SK-N-SH (cell line): ENCODE measurements at regions not wholly inside any gene's neighbourhood (a gene's known extent, or its start where the extent isn't known, plus 50 kb on each side); places are given as distances from the start of the nearest gene placed in this dataset.

Experiments
- CTCF ChIA-PET: fragments of 300-600, 350-600 bp; formaldehyde crosslinking; extraction: SDS; loops from one replicate; lab custom pipeline; 2021; lab: Yijun Ruan, JAX
- POLR2A ChIA-PET: fragments of 350-600 bp; sonication (Branson Sonifier 250); formaldehyde crosslinking; extraction: SDS; loops from one replicate; lab custom pipeline; 2020; ENCODE audit warnings: antibody characterized with exemption, inconsistent platforms; lab: Yijun Ruan, JAX
- DNase-seq: peaks from one replicate; pipeline ENCODE4 v3.0.0; 2012
- H2AFZ ChIP-seq: fragments of 200-600 bp; sonication (generic); 2 replicates; pipeline ENCODE4 v1.8.1; 2016; ENCODE audit warnings: antibody characterized with exemption, mild to moderate bottlenecking, low read depth
- H3F3A ChIP-seq: fragments of 200-600 bp; sonication (generic); replicated peaks from 2 replicates; pipeline ENCODE3; 2016; ENCODE audit warnings: antibody characterized with exemption, mild to moderate bottlenecking; ENCODE audit not compliant: insufficient read depth
- H3K27ac ChIP-seq, 2 experiments: fragments of 200-500 bp in 1 of 2; fragments of 200-600 bp in 1 of 2; sonication (Bioruptor generic) in 1 of 2; sonication (generic), shearing (Covaris generic) in 1 of 2; 2 replicates each; pipeline versions ENCODE4 v1.5.1 to v1.6.1; 2014 to 2016; ENCODE audit warnings: low read depth in 2 of 2, inconsistent platforms in 1 of 2, low read length in 1 of 2, mild to moderate bottlenecking in 1 of 2, mixed read lengths in 1 of 2
- H3K27me3 ChIP-seq: fragments of 200-600 bp; sonication (generic), shearing (Covaris generic); 2 replicates; pipeline ENCODE4 v1.6.1; 2016; ENCODE audit warnings: mixed run types; ENCODE audit not compliant: insufficient read depth
- H3K36me3 ChIP-seq, 2 experiments: fragments of 200-500 bp in 1 of 2; fragments of 200-600 bp in 1 of 2; sonication (Bioruptor generic) in 1 of 2; sonication (generic) in 1 of 2; replicated peaks in 1 of 2; 2 replicates each; pipeline versions ENCODE3 to v1.5.1; 2014 to 2016; ENCODE audit warnings: low read length in 1 of 2, mild to moderate bottlenecking in 1 of 2; ENCODE audit not compliant: insufficient read depth in 2 of 2, control insufficient read depth in 1 of 2
- H3K4me1 ChIP-seq, 2 experiments: fragments of 200-500 bp in 1 of 2; fragments of 200-600 bp in 1 of 2; sonication (Bioruptor generic) in 1 of 2; sonication (generic), shearing (Covaris generic) in 1 of 2; 2 replicates each; pipeline versions ENCODE4 v1.5.1 to v1.6.1; 2014 to 2016; ENCODE audit warnings: low read depth in 1 of 2, low read length in 1 of 2, mixed run types in 1 of 2; ENCODE audit not compliant: insufficient read depth in 2 of 2, control insufficient read depth in 1 of 2
- H3K4me2 ChIP-seq: fragments of 200-600 bp; sonication (generic), shearing (Covaris generic); 2 replicates; pipeline ENCODE4 v1.6.1; 2017; ENCODE audit warnings: mixed run types
- H3K4me3 ChIP-seq, 2 experiments: fragments of 200-500 bp in 1 of 2; fragments of 200-600 bp in 1 of 2; sonication (Bioruptor generic) in 1 of 2; sonication (generic), shearing (Covaris generic) in 1 of 2; 2 replicates each; pipeline versions ENCODE4 v1.5.1 to v1.8.1; 2014 to 2016; ENCODE audit warnings: low read depth in 2 of 2, inconsistent platforms in 1 of 2, low read length in 1 of 2, mild to moderate bottlenecking in 1 of 2, mixed read lengths in 1 of 2, moderate library complexity in 1 of 2
- H3K79me2 ChIP-seq: fragments of 200-600 bp; sonication (generic); 2 replicates; pipeline ENCODE4 v1.8.1; 2017; ENCODE audit warnings: mild to moderate bottlenecking; ENCODE audit not compliant: insufficient read depth
- H3K9ac ChIP-seq: fragments of 200-600 bp; sonication (generic); 2 replicates; pipeline ENCODE4 v1.6.1; 2017; ENCODE audit warnings: mixed run types
- H3K9me2 ChIP-seq: fragments of 200-600 bp; sonication (generic); 2 replicates; pipeline ENCODE4 v1.6.1; 2017; ENCODE audit warnings: mixed run types
- H3K9me3 ChIP-seq: fragments of 200-600 bp; sonication (generic); 2 replicates; pipeline ENCODE4 v1.6.1; 2017; ENCODE audit warnings: mixed run types, mild to moderate bottlenecking, moderate library complexity
- H4K20me1 ChIP-seq: fragments of 200-600 bp; sonication (generic); 2 replicates; pipeline ENCODE4 v1.6.1; 2017; ENCODE audit warnings: mild to moderate bottlenecking, mixed run types; ENCODE audit not compliant: insufficient read depth
- ELF1 ChIP-seq: IDR thresholded peaks from 2 replicates; pipeline ENCODE4 v1.4.0; 2012
- EZH2phosphoT487 ChIP-seq: fragments of 200-600 bp; sonication (generic); IDR thresholded peaks from 2 replicates; pipeline ENCODE4 v1.6.1; 2017; ENCODE audit warnings: low read depth, mixed run types, mild to moderate bottlenecking, antibody characterized with exemption, moderate library complexity, borderline replicate concordance
- FOSL2 ChIP-seq: IDR thresholded peaks from 2 replicates; pipeline ENCODE4 v1.4.0; 2012; ENCODE audit warnings: low read depth, mild to moderate bottlenecking, moderate library complexity, borderline replicate concordance
- FOXJ3 ChIP-seq: sonication (generic); formaldehyde crosslinking; IDR thresholded peaks from 2 replicates; pipeline ENCODE4 v1.5.1; 2020; ENCODE audit warnings: mild to moderate bottlenecking, missing genetic modification reagents
- GATA2 ChIP-seq: sonication (generic); formaldehyde crosslinking; IDR thresholded peaks from 2 replicates; pipeline ENCODE4 v1.5.0; 2020; ENCODE audit warnings: mild to moderate bottlenecking, missing genetic modification reagents
- IRF3 ChIP-seq: fragments of 150-350 bp; IDR thresholded peaks from 2 replicates; pipeline ENCODE4 v1.6.1; 2016; ENCODE audit warnings: mild to moderate bottlenecking, low read depth, low read length
- MAX ChIP-seq: IDR thresholded peaks from 2 replicates; pipeline ENCODE4 v1.4.0; 2012; ENCODE audit warnings: low read depth
- NRF1 ChIP-seq: IDR thresholded peaks from 2 replicates; pipeline ENCODE4 v1.6.1; 2012; ENCODE audit warnings: low read depth, mild to moderate bottlenecking, low read length
- POLR2AphosphoS5 ChIP-seq: IDR thresholded peaks from 2 replicates; pipeline ENCODE4 v1.6.1; 2012; ENCODE audit warnings: low read depth, low read length
- RAD21 ChIP-seq: IDR thresholded peaks from 2 replicates; pipeline ENCODE4 v1.6.1; 2012; ENCODE audit warnings: mild to moderate bottlenecking, low read length
- RCOR1 ChIP-seq: fragments of 150-350 bp; IDR thresholded peaks from 2 replicates; pipeline ENCODE4 v1.6.1; 2017; ENCODE audit warnings: antibody characterized with exemption, low read length
- REST ChIP-seq: IDR thresholded peaks from 2 replicates; pipeline ENCODE4 v1.6.1; 2012; ENCODE audit warnings: mild to moderate bottlenecking, low read depth, low read length, moderate library complexity
- RXRA ChIP-seq: IDR thresholded peaks from 2 replicates; pipeline ENCODE4 v1.4.0; 2012; ENCODE audit warnings: low read depth, mild to moderate bottlenecking, borderline replicate concordance
- SMC3 ChIP-seq: IDR thresholded peaks from 2 replicates; pipeline ENCODE4 v1.6.1; 2012; ENCODE audit warnings: low read depth, low read length, improper control_type of control experiment
- TAF1 ChIP-seq: IDR thresholded peaks from 2 replicates; pipeline ENCODE4 v1.6.1; 2012; ENCODE audit warnings: low read depth, mild to moderate bottlenecking, low read length, moderate library complexity, borderline replicate concordance
- TCF12 ChIP-seq: IDR thresholded peaks from 2 replicates; pipeline ENCODE4 v1.4.0; 2012
- USF1 ChIP-seq: IDR thresholded peaks from 2 replicates; pipeline ENCODE4 v1.4.0; 2012; ENCODE audit warnings: low read depth, borderline replicate concordance
- USF2 ChIP-seq: fragments of 150-350 bp; IDR thresholded peaks from 2 replicates; pipeline ENCODE4 v1.6.1; 2017; ENCODE audit warnings: antibody characterized with exemption, low read length, low read depth, borderline replicate concordance
- WGBS: methylation state at CpG from one replicate; pipeline ENCODE4 v1.1.6; 2017; ENCODE audit warnings: low lambda C conversion rate; 5-methylcytosine and 5-hydroxymethylcytosine counted together

- TF ChIP-seq USF1 (no peak), GATA2 (CRISPR knock-in tag) (no peak), USF2 (no peak)
Measured at GRCh38 chr16:76771216-76771615, 419.8 kb upstream of the MON1B start (continued).

GRCh38 chr16:76777721-76778465 lies 413.1 kb upstream of the MON1B start:
- Histone ChIP-seq H3K9me3 (no peaks in the 10 kb centered on the region), H4K20me1 (no peaks in the 10 kb centered on the region), H3K27ac (no peak overlapping the region), H3K9me2 (no peaks in the 10 kb centered on the region), H3K36me3 (no peaks in the 10 kb centered on the region), H2AFZ (no peak overlapping the region), H3K4me3 (no peak overlapping the region), H3K4me2 (no peak overlapping the region), H3K4me1 (no peaks in the 10 kb centered on the region), H3F3A (no peaks in the 10 kb centered on the region), H3K27me3 (no peaks in the 10 kb centered on the region), H3K9ac (no peak overlapping the region), H3K79me2 (no peaks in the 10 kb centered on the region)
- CTCF ChIA-PET = no interaction called here
- POLR2A ChIA-PET = no interaction called here
- no peak for DNase-seq
- WGBS = 23% methylated on average over 7 of the region's 7 CpGs
- TF ChIP-seq NRF1 (no peak), FOXJ3 (CRISPR knock-in tag) (no peak), POLR2AphosphoS5 (no peak), MAX (no peak), TAF1 (no peak), GATA2 (CRISPR knock-in tag) (no peak), RAD21 (no peak), USF1 (no peak), RXRA (no peak), IRF3 (no peak), REST (no peak), TCF12 (no peak), FOSL2 (no peak), RCOR1 (no peak), SMC3 (no peak), EZH2phosphoT487 (no peak), ELF1 (no peak)
